GM12891 (cell line): ENCODE measurements at regions not wholly inside any gene's neighbourhood (a gene's known extent, or its start where the extent isn't known, plus 50 kb on each side); places are given as distances from the start of the nearest gene placed in this dataset.
"Not testable (repeated sequence)": the region's sequence is repeated elsewhere in the genome, so short reads cannot be mapped to it uniquely, and the experiment has no call there.

ENCODE experiments used
- DNase-seq: peaks from one replicate; pipeline ENCODE4 v3.0.0; 2011; ENCODE audit warnings: low spot score; ENCODE audit not compliant: insufficient read length
- FAIRE-seq: peaks from 2 replicates; lab custom pipeline; 2011; peaks lifted over from hg19 to GRCh38; lab: Jason Lieb, UNC
- PAX5 ChIP-seq: IDR thresholded peaks from 2 replicates; pipeline ENCODE4 v1.6.1; 2011; ENCODE audit warnings: low read length, moderate library complexity, mild to moderate bottlenecking; ENCODE audit not compliant: insufficient read depth, severe bottlenecking
- POLR2A ChIP-seq: IDR thresholded peaks from 2 replicates; pipeline ENCODE4 v1.6.1; 2011; ENCODE audit warnings: low read depth, low read length, control low read depth
- POLR2AphosphoS5 ChIP-seq: IDR thresholded peaks from 2 replicates; pipeline ENCODE4 v1.6.1; 2011; ENCODE audit warnings: low read depth, low read length, control low read depth
- POU2F2 ChIP-seq: IDR thresholded peaks from 2 replicates; pipeline ENCODE4 v1.6.1; 2011; ENCODE audit warnings: low read depth, mild to moderate bottlenecking, control low read depth, low read length, moderate library complexity
- SPI1 ChIP-seq: IDR thresholded peaks from 2 replicates; pipeline ENCODE4 v1.6.1; 2011; ENCODE audit warnings: low read depth, low read length, control low read depth
- TAF1 ChIP-seq: IDR thresholded peaks from 2 replicates; pipeline ENCODE4 v1.6.1; 2011; ENCODE audit warnings: low read depth, low read length, control low read depth

DNA sequence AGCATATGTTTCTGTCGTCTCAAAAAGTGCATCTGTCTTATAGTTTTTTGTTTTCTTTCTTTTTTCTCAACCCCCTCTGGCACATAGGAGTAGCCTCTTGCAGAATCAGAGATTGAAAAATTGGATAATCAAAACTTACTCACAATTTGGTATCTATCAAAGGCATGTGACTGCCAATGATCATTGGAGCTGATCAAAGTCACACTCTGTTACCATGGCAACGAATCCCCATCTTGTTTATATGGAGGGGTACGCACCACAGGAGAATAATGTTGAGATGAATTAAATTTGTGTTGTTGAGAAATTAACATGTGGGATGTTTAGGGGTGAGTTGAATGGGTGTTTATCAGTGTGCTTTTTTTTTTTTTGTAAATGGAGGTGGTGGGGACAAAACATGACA, 458.3 kb upstream of the FANCL start:
- TF ChIP-seq PAX5 (no peak), POU2F2 (no peak), POLR2AphosphoS5 (no peak), SPI1 (no peak), POLR2A (no peak), TAF1 (no peak)
- no peak for FAIRE-seq
- DNase-seq: no peak

- no peak for DNase-seq
- TF ChIP-seq POLR2AphosphoS5: no peak
- no peak for TF ChIP-seq PAX5
- no peak for TF ChIP-seq POU2F2
- no peak for FAIRE-seq
Observed at GRCh38 chr2:58698620-58699019, 457.5 kb upstream of the FANCL start.

DNA sequence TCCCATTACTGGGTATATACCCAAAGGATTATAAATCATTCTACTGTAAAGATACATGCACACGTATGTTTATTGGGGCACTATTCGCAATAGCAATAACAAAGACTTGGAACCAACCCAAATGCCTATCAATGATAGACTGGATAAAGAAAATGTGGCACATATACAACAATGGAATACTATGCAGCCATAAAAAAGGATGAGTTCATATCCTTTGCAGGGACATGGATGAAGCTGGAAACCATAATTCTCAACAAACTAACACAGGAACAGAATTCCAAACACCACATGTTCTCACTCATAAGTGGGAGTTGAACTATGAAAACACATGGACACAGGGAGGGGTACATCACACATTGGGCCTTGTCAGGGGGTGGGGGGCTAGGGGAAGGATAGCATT, 453.0 kb upstream of the FANCL start:
- not testable (repeated sequence) for FAIRE-seq, DNase-seq

DNA sequence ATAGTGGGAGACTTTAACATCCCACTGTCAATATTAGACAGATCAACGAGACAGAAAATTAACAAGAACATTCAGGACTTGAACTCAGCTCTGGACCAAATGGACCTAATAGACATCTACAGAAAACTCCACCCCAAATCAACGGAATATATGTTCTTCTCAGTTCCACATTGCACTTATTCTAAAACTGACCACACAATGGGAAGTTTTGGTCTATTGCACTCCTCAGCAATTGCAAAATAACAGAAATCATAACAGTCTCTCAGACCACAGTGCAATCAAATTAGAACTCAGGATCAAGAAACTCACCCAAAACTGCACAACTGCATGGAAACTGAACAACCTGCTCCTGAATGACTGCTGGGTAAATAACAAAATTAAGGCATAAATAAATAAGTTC, 449.9 kb upstream of the FANCL start:
- not testable (repeated sequence) for FAIRE-seq, DNase-seq

DNA sequence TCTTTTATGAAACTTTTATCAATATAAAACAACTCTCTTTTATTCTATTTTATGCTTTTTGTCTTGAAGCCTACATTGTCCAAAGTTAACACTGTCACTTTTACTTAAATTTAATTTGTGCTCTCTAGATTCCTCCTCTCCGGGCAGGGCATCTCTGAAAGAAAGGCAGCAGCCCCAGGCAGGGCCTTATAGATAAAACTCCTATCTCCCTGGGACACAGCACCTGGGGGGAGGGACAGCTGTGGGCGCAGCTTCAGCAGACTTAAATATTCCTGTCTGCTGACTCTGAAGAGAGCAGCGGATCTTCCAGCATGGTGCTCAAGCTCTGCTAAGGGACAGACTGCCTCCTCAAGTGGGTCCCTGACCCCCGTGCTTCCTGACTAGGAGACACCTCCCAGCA, 447.7 kb upstream of the FANCL start:
- no peak for TF ChIP-seq PAX5
- TF ChIP-seq POLR2AphosphoS5: no peak
- no peak for TF ChIP-seq POU2F2
- no peak for TF ChIP-seq POLR2A
- TF ChIP-seq TAF1: no peak
- no peak for TF ChIP-seq SPI1
- DNase-seq (no peak), FAIRE-seq (no peak)

GRCh38 chr2:58686776-58687175, 445.7 kb upstream of the FANCL start:
- no peak for DNase-seq
- TF ChIP-seq TAF1: no peak
- FAIRE-seq: no peak

DNA sequence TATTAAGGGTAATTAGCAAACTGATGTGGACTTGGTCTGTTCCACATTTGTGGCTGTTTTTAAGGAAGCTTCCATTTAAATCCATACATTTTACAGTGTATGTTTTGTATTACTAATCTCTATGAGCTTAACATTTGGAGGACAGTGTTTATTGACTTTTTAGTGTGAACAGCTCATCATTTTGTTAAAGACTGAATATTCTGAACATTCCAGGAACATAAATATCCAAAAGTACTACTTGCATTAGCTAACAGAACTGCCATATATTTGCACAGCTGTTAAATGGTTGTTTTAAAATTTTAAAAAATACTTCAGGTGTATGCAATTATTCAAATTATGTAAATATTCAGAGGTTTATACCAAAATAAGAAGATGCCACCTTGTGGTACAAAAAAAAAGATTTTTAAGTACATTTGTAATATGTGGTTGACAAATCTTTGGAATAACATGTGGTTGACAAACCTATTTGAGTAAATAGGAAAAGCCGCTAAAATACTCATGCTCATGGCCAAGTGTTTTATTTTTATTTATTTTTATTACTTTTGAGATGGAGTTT, 439.7 kb upstream of the FANCL start:
- FAIRE-seq (no peak), DNase-seq (no peak)
- no peak for TF ChIP-seq POU2F2
- TF ChIP-seq POLR2A: no peak
- no peak for TF ChIP-seq TAF1
- TF ChIP-seq PAX5: no peak
- no peak for TF ChIP-seq POLR2AphosphoS5
- no peak for TF ChIP-seq SPI1

- DNase-seq (no peak), FAIRE-seq (no peak)
- TF ChIP-seq POLR2AphosphoS5 (no peak), PAX5 (no peak), POU2F2 (no peak), TAF1 (no peak), POLR2A (no peak), SPI1 (no peak)
Observed at GRCh38 chr2:58677748-58678147, 436.6 kb upstream of the FANCL start.

DNA sequence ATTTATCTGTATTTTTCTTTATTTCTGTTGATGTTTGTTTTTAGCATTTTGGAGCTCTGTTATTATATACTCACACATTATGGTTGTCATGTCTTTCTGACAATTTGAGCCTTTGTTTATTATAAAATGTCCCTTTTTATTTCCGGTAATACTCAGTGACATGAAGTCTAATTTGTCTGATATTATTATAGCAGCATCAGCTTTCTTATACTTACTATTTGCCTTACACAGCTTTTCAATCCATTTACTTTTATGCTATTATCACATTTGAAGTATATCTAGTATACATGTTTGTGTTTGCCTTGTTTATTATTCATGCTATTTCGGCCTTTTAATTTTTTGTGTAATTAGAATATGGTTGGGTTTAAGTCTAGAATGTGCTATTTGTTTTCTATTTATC, 430.6 kb upstream of the FANCL start:
- DNase-seq (no peak), FAIRE-seq (no peak)
- TF ChIP-seq POLR2AphosphoS5 (no peak), POU2F2 (no peak), SPI1 (no peak), POLR2A (no peak), TAF1 (no peak), PAX5 (no peak)

- TF ChIP-seq SPI1: no peak
- no peak for TF ChIP-seq POLR2A
- TF ChIP-seq TAF1: no peak
- TF ChIP-seq POU2F2: no peak
- no peak for TF ChIP-seq POLR2AphosphoS5
- TF ChIP-seq PAX5: no peak
- no peak for DNase-seq
- no peak for FAIRE-seq
Observed at GRCh38 chr2:58669998-58670397, 428.9 kb upstream of the FANCL start.

DNA sequence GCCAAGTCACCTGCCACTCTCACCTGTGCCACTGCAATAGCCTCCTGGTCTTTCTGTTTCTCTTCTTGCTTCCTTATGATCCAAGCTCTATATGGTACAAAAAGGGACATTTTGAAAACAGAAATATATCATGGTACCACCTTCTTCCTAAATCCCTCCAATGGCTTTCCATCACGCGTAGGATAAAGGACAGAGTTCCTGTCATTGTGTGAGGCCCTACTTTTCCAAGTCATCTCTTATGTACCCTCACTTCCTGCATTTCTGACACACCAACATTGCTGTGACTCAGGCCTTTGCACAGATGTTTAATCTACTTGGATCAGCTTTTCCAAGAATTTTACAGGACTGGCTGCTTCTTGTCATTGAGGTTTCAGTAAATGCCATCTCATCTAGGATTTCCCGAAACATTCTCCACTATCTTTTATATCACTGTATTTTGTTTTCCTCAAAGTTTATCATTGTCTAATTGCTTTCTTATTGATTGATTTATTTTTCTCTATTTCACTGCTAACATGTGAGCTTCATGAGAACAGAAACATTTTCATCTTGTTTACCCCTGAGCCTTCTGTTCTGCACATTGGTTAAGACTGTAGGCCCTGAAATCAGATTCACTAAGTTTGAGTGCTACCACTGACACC, 426.1 kb upstream of the FANCL start:
- FAIRE-seq (no peak), DNase-seq (no peak)
- TF ChIP-seq POLR2A (no peak), SPI1 (no peak), POU2F2 (no peak)

DNA sequence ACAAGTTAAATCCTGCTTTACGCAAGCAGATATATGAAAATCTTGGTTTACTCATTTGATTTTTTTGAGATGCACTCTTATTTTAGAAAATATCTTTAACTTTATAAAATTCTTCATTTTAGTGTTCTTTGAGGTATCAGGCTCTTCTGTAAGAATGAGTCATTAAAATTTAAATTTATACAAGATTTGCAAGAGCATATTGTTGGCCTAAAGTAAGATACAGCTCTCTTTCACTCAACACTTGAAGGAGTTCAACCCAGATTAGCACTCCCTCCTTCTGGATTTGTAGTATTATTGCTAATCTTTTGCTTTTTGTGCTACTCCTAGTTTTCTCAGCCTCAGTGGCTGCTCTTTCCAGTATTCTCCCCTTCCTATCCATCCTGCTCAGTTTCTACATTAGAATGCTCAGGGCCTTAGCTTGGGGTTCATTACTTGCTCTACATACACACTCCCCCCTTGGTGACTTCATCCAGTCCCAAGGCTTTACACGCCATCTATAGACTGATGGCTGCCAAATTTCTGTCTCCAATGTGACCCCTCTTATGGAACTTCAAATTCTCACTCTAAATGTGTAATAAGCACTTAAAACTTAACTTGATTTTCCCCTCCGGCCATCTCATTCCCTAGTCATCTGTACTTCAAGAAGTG, 425.3 kb upstream of the FANCL start:
- FAIRE-seq: no peak
- TF ChIP-seq SPI1 (no peak), PAX5 (no peak), POU2F2 (no peak), POLR2AphosphoS5 (no peak), TAF1 (no peak), POLR2A (no peak)

More for the DNA sequence above, 425.3 kb upstream of the FANCL start:
- DNase-seq: no peak
